IMR-90 (cell line): ENCODE measurements at regions not wholly inside any gene's neighbourhood (a gene's known extent, or its start where the extent isn't known, plus 50 kb on each side); places are given as distances from the start of the nearest gene placed in this dataset.

ENCODE experiments used
- ATAC-seq: fragments of 200-7000 bp; cut with Tn5 transposase; 2 replicates; pipeline ENCODE4 v1.9.1; 2020; ENCODE audit warnings: low read depth, mild to moderate bottlenecking, moderate library complexity
- BruUV-seq: library from RNA; stranded (reverse); fragments of 400-500 nt; replicated peaks from 2 replicates; lab custom pipeline; 2021; lab: Mats Ljungman, UMichigan
- CTCF ChIA-PET: fragments of 300-600 bp; formaldehyde crosslinking; extraction: SDS; loops from one replicate; lab custom pipeline; 2021; ENCODE audit warnings: antibody characterized with exemption; lab: Yijun Ruan, JAX
- POLR2A ChIA-PET: fragments of 300-600 bp; sonication (Branson Sonifier 250); formaldehyde crosslinking; loops from one replicate; lab custom pipeline; 2022; ENCODE audit warnings: antibody characterized with exemption; ENCODE audit not compliant: unreplicated experiment; lab: Charles Lee
- DNase-seq: peaks from one replicate; pipeline ENCODE4 v3.0.0; 2013
- H2AFZ ChIP-seq: replicated peaks from 2 replicates; pipeline ENCODE3; 2013; ENCODE audit warnings: low read length, mild to moderate bottlenecking; ENCODE audit not compliant: poor library complexity
- H2AK5ac ChIP-seq: 2 replicates; pipeline ENCODE4 v1.6.1; 2013; ENCODE audit warnings: low read depth, low read length, inconsistent platforms
- H2AK9ac ChIP-seq: replicated peaks from 2 replicates; pipeline ENCODE3; 2013; ENCODE audit warnings: mild to moderate bottlenecking, low read depth, low read length, moderate library complexity; ENCODE audit not compliant: poor library complexity
- H2BK120ac ChIP-seq: 2 replicates; pipeline ENCODE4 v1.6.1; 2013; ENCODE audit warnings: low read depth, low read length, inconsistent platforms
- H2BK15ac ChIP-seq: 3 replicates; pipeline ENCODE4 v1.6.1; 2013; ENCODE audit warnings: low read depth, low read length, inconsistent platforms
- H2BK20ac ChIP-seq: 2 replicates; pipeline ENCODE4 v1.6.1; 2013; ENCODE audit warnings: low read depth, mild to moderate bottlenecking, inconsistent platforms, low read length, moderate library complexity
- H2BK5ac ChIP-seq: 2 replicates; pipeline ENCODE4 v1.6.1; 2013; ENCODE audit warnings: mild to moderate bottlenecking, low read depth, low read length, inconsistent platforms; ENCODE audit not compliant: poor library complexity, severe bottlenecking
- H3K14ac ChIP-seq: replicated peaks from 2 replicates; pipeline ENCODE4 v1.6.1; 2013; ENCODE audit warnings: low read depth, low read length, inconsistent platforms
- H3K18ac ChIP-seq: 2 replicates; pipeline ENCODE4 v1.6.1; 2013; ENCODE audit warnings: low read depth, low read length, control low read depth
- H3K23ac ChIP-seq: 2 replicates; pipeline ENCODE4 v1.6.1; 2013; ENCODE audit warnings: low read depth, low read length, inconsistent platforms
- H3K27ac ChIP-seq: 2 replicates; pipeline ENCODE4 v1.5.1; 2013; ENCODE audit warnings: mild to moderate bottlenecking, control low read depth, low read length; ENCODE audit not compliant: insufficient read depth
- H3K27me3 ChIP-seq: 2 replicates; pipeline ENCODE4 v1.6.1; 2013; ENCODE audit warnings: low read length; ENCODE audit not compliant: control insufficient read depth, insufficient read depth
- H3K36me3 ChIP-seq: 2 replicates; pipeline ENCODE4 v1.6.1; 2013; ENCODE audit warnings: low read length, mixed read lengths; ENCODE audit not compliant: control insufficient read depth, insufficient read depth
- H3K4ac ChIP-seq: 2 replicates; pipeline ENCODE4 v1.6.1; 2013; ENCODE audit warnings: low read depth, low read length, inconsistent platforms
- H3K4me1 ChIP-seq: 2 replicates; pipeline ENCODE4 v1.6.1; 2013; ENCODE audit warnings: low read length, mixed read lengths; ENCODE audit not compliant: control insufficient read depth, insufficient read depth
- H3K4me2 ChIP-seq: 2 replicates; pipeline ENCODE4 v1.6.1; 2013; ENCODE audit warnings: low read depth, mild to moderate bottlenecking, control low read depth, low read length, moderate library complexity
- H3K4me3 ChIP-seq: 2 replicates; pipeline ENCODE4 v1.5.1; 2013; ENCODE audit warnings: low read depth, mild to moderate bottlenecking, control low read depth, low read length, moderate library complexity; ENCODE audit not compliant: insufficient read depth
- H3K56ac ChIP-seq: 2 replicates; pipeline ENCODE4 v1.6.1; 2013; ENCODE audit warnings: low read length, inconsistent platforms; ENCODE audit not compliant: insufficient read depth; ENCODE audit errors: extremely low read depth
- H3K79me1 ChIP-seq, 2 experiments: 2 replicates each; pipeline ENCODE4 v1.6.1; 2013; ENCODE audit warnings: low read length in 2 of 2, inconsistent platforms in 1 of 2, low read depth in 1 of 2
- H3K9ac ChIP-seq: 2 replicates; pipeline ENCODE4 v1.6.1; 2013; ENCODE audit warnings: low read depth, low read length, control low read depth
- H3K9me1 ChIP-seq: 2 replicates; pipeline ENCODE4 v1.6.1; 2013; ENCODE audit warnings: low read length, inconsistent platforms; ENCODE audit not compliant: insufficient read depth
- H3K9me3 ChIP-seq: 2 replicates; pipeline ENCODE4 v1.6.1; 2013; ENCODE audit warnings: low read length; ENCODE audit not compliant: control insufficient read depth, insufficient read depth
- H4K20me1 ChIP-seq: 2 replicates; pipeline ENCODE4 v1.6.1; 2013; ENCODE audit warnings: low read length, inconsistent platforms; ENCODE audit not compliant: insufficient read depth
- H4K5ac ChIP-seq: 2 replicates; pipeline ENCODE4 v1.6.1; 2013; ENCODE audit warnings: mild to moderate bottlenecking, low read depth, low read length, control low read depth
- H4K8ac ChIP-seq, 2 experiments: 2 replicates each; pipeline ENCODE4 v1.6.1; 2013; ENCODE audit warnings: low read depth in 2 of 2, low read length in 2 of 2, control low read depth in 1 of 2, inconsistent platforms in 1 of 2
- H4K91ac ChIP-seq: 2 replicates; pipeline ENCODE4 v1.6.1; 2013; ENCODE audit warnings: low read depth, low read length, inconsistent platforms; ENCODE audit not compliant: insufficient read depth
- BHLHE40 ChIP-seq: fragments of 150-350 bp; IDR thresholded peaks from 2 replicates; pipeline ENCODE4 v1.6.1; 2016; ENCODE audit warnings: mild to moderate bottlenecking, low read depth, low read length
- CEBPB ChIP-seq: IDR thresholded peaks from 2 replicates; pipeline ENCODE4 v1.6.1; 2012; ENCODE audit warnings: low read depth, low read length, improper control_type of control experiment
- CHD1 ChIP-seq: IDR thresholded peaks from 2 replicates; pipeline ENCODE4 v1.6.1; 2012; ENCODE audit warnings: low read depth, low read length, improper control_type of control experiment
- CTCF ChIP-seq: conservative IDR thresholded peaks from 2 replicates; pipeline ENCODE4 v1.5.1; 2012; ENCODE audit warnings: mild to moderate bottlenecking, low read depth, low read length, improper control_type of control experiment
- ELK1 ChIP-seq: fragments of 150-350 bp; IDR thresholded peaks from 2 replicates; pipeline ENCODE4 v1.6.1; 2016; ENCODE audit warnings: low read depth, mild to moderate bottlenecking, low read length, moderate library complexity, borderline replicate concordance
- FOS ChIP-seq: fragments of 150-350 bp; IDR thresholded peaks from 2 replicates; pipeline ENCODE4 v1.6.1; 2016; ENCODE audit warnings: low read depth, low read length
- MAFK ChIP-seq: IDR thresholded peaks from 2 replicates; pipeline ENCODE4 v1.6.1; 2012; ENCODE audit warnings: low read depth, low read length, improper control_type of control experiment
- MAZ ChIP-seq: IDR thresholded peaks from 2 replicates; pipeline ENCODE4 v1.6.1; 2012; ENCODE audit warnings: low read depth, mild to moderate bottlenecking, low read length, improper control_type of control experiment, moderate library complexity, borderline replicate concordance
- MXI1 ChIP-seq: IDR thresholded peaks from 2 replicates; pipeline ENCODE4 v1.6.1; 2012; ENCODE audit warnings: low read depth, mild to moderate bottlenecking, low read length, moderate library complexity, borderline replicate concordance
- NFE2L2 ChIP-seq: fragments of 150-350 bp; IDR thresholded peaks from 2 replicates; pipeline ENCODE4 v1.6.1; 2016; ENCODE audit warnings: low read depth, mild to moderate bottlenecking, low read length
- POLR2A ChIP-seq: IDR thresholded peaks from 2 replicates; pipeline ENCODE4 v1.6.1; 2012; ENCODE audit warnings: mild to moderate bottlenecking, low read depth, low read length
- RAD21 ChIP-seq: IDR thresholded peaks from 2 replicates; pipeline ENCODE4 v1.6.1; 2012; ENCODE audit warnings: low read length, improper control_type of control experiment
- RCOR1 ChIP-seq: IDR thresholded peaks from 2 replicates; pipeline ENCODE4 v1.6.1; 2012; ENCODE audit warnings: mild to moderate bottlenecking, low read length, improper control_type of control experiment; ENCODE audit not compliant: insufficient replicate concordance
- RFX5 ChIP-seq: IDR thresholded peaks from 2 replicates; pipeline ENCODE4 v1.8.0; 2012; ENCODE audit warnings: low read depth, mild to moderate bottlenecking, low read length, moderate library complexity
- USF2 ChIP-seq: fragments of 150-350 bp; IDR thresholded peaks from 2 replicates; pipeline ENCODE4 v1.6.1; 2017; ENCODE audit warnings: mild to moderate bottlenecking, antibody characterized with exemption, low read length, low read depth
- WGBS, 2 experiments: methylation state at CpG; one replicate each; pipeline versions ENCODE4 v1.1.5 to v1.1.7; 2013; ENCODE audit warnings: missing lambda C conversion rate in 2 of 2; ENCODE audit not compliant: insufficient read length in 1 of 2; ENCODE audit errors: extremely low coverage in 2 of 2; 5-methylcytosine and 5-hydroxymethylcytosine counted together
- dilution Hi-C: fragments of 300-500 bp; cut with HindIII; formaldehyde crosslinking; loops from one replicate; pipeline ENCODE4 v1.14.3; 2018; ENCODE audit warnings: low sequenced_read_pairs; ENCODE audit not compliant: unreplicated experiment
- in situ Hi-C: fragments of 300-500 bp; cut with MboI; formaldehyde crosslinking; loops from 3 replicates; pipeline ENCODE4 v1.14.3; 2019; ENCODE audit warnings: low sequenced_read_pairs, inconsistent platforms, mixed read lengths
- intact Hi-C: fragments of 100-400 bp; cut with micrococcal nuclease; formaldehyde crosslinking; loops from 2 replicates; pipeline ENCODE4 v1.10.0; 2022

GRCh38 chr4:185911556-185912064, 99.6 kb upstream of the SORBS2 start:
- intact Hi-C loops = no loop called here
- POLR2A ChIA-PET = interaction anchor here (0.8 kb wide), 1 partner anchor 71 kb away, joined by 3 read pairs; no protein-coding TSS in a partner anchor

More at GRCh38 chr4:185911556-185912064, 99.6 kb upstream of the SORBS2 start:
- Histone ChIP-seq H3K27me3 (peaks cover 32% of the 10 kb centered on the region), H4K20me1 (no peaks in the 10 kb centered on the region), H3K79me1 (no peaks in the 10 kb centered on the region), H4K8ac (no peak overlapping the region), H3K4me3 (no peak overlapping the region), H3K9ac (no peak overlapping the region), H3K18ac (no peak overlapping the region), H2AK9ac (no peak overlapping the region), H3K4ac (no peak overlapping the region), H3K9me3 (peaks cover 3% of the 10 kb centered on the region; the same call in 1 of the 2 replicates), H2AK5ac (no peak overlapping the region), H2BK15ac (no peak overlapping the region), H3K9me1 (no peaks in the 10 kb centered on the region), H3K23ac (no peak overlapping the region), H3K36me3 (no peaks in the 10 kb centered on the region), H3K4me1 (peaks cover 3% of the 10 kb centered on the region; the same call in 1 of the 2 replicates), H2AFZ (no peak overlapping the region), H3K56ac (no peak overlapping the region), H4K5ac (no peak overlapping the region), H3K14ac (no peak overlapping the region), H2BK20ac (no peak overlapping the region), H3K27ac (no peak overlapping the region), H4K91ac (no peak overlapping the region), H2BK5ac (no peak overlapping the region), H3K4me2 (no peak overlapping the region), H2BK120ac (no peak overlapping the region)
- BruUV-seq = no TSS peak
- TF ChIP-seq CHD1 = no peak
- TF ChIP-seq RFX5 = no peak
- TF ChIP-seq ELK1 = no peak
- TF ChIP-seq BHLHE40 = no peak
- TF ChIP-seq USF2 = no peak
- no peak for TF ChIP-seq RCOR1
- no peak for TF ChIP-seq CEBPB
- no peak for TF ChIP-seq MAZ
- TF ChIP-seq NFE2L2 = no peak
- TF ChIP-seq MXI1 = no peak
- no peak for TF ChIP-seq RAD21
- no peak for TF ChIP-seq POLR2A
- TF ChIP-seq MAFK = no peak
- no peak for TF ChIP-seq CTCF
- no peak for TF ChIP-seq FOS
- CTCF ChIA-PET = interaction anchor here (0.6 kb wide), 1 partner anchor 1879 kb away, joined by 3 read pairs; no protein-coding TSS in a partner anchor
- ATAC-seq = no peak
- 93% methylated on average over 2 of the region's 4 CpGs; no CpG with 5 or more reads in 1 of the 2 experiments for WGBS, 2 experiments
- in situ Hi-C loops (no loop called here), dilution Hi-C loops (no loop called here)
- peak; percentile 4 for DNase-seq
